ENCODE measurements at regions not wholly inside any gene's neighbourhood (a gene's known extent, or its start where the extent isn't known, plus 50 kb on each side); places are given as distances from the start of the nearest gene placed in this dataset.
"Not testable (repeated sequence)": the region's sequence is repeated elsewhere in the genome, so short reads cannot be mapped to it uniquely, and the experiment has no call there.

GRCh38 chr1:14136152-14136763, 436.3 kb downstream of the PRDM2 start:
- no peak for DNase-seq

- no peak for DNase-seq
These were observed 436.9 kb downstream of the PRDM2 start for GRCh38 chr1:14136881-14137280.

- DNase-seq, result no peak
These were observed 437.6 kb downstream of the PRDM2 start for GRCh38 chr1:14137411-14138134.

- no peak for DNase-seq
These were observed 438.1 kb downstream of the PRDM2 start for GRCh38 chr1:14138135-14138506.

- peak in 1 of 56 donors; percentile 3 for DNase-seq
These were observed 438.7 kb downstream of the PRDM2 start for GRCh38 chr1:14138687-14139086.

GRCh38 chr1:14140831-14141401, 440.9 kb downstream of the PRDM2 start:
- DNase-seq, result peak in 39 of 56 donors; percentile 10 to 86 (median 36)

- no peak for DNase-seq
These were observed 441.7 kb downstream of the PRDM2 start for GRCh38 chr1:14141656-14142055.

- DNase-seq, result peak in 7 of 56 donors; percentile 1 to 23 (median 4)
These were observed 442.6 kb downstream of the PRDM2 start for GRCh38 chr1:14142397-14143100.

- DNase-seq, result no peak
These were observed 443.8 kb downstream of the PRDM2 start for GRCh38 chr1:14143777-14144176.

GRCh38 chr1:14148526-14148925, 448.5 kb downstream of the PRDM2 start:
- DNase-seq, result no peak

GRCh38 chr1:14149431-14149830, 449.1 kb upstream of the KAZN start:
- DNase-seq, result no peak

- DNase-seq, result no peak
These were observed 441.9 kb upstream of the KAZN start for GRCh38 chr1:14156543-14156942.

- DNase-seq, result no peak
These were observed 437.7 kb upstream of the KAZN start for GRCh38 chr1:14160781-14161180.

- DNase-seq, result no peak
These were observed 435.2 kb upstream of the KAZN start for GRCh38 chr1:14163246-14163645.

GRCh38 chr1:14165371-14165801, 433.1 kb upstream of the KAZN start:
- peak in 1 of 56 donors; percentile 18 for DNase-seq

- DNase-seq, result no peak
These were observed 430.6 kb upstream of the KAZN start for GRCh38 chr1:14167884-14168283.

GRCh38 chr1:14168326-14169063, 430.0 kb upstream of the KAZN start:
- no peak for DNase-seq

- no peak for DNase-seq
These were observed 424.9 kb upstream of the KAZN start for GRCh38 chr1:14173598-14173997.

- DNase-seq, result not testable (repeated sequence)
These were observed 420.6 kb upstream of the KAZN start for GRCh38 chr1:14177866-14178265.

GRCh38 chr1:14180738-14181137, 417.7 kb upstream of the KAZN start:
- no peak for DNase-seq

- DNase-seq, result no peak
These were observed 417.2 kb upstream of the KAZN start for GRCh38 chr1:14181191-14181795.

Measured in amygdala (tissue), 56 donors.